Pancreas (tissue), 10 donors: ENCODE measurements at regions not wholly inside any gene's neighbourhood (a gene's known extent, or its start where the extent isn't known, plus 50 kb on each side); places are given as distances from the start of the nearest gene placed in this dataset.
A peak's percentile ranks its signal among the peaks of the same experiment; 100 is the strongest.

Source experiments
- ATAC-seq, 4 donors: fragments of 200-7000 bp; cut with Tn5 transposase; one replicate each; pipeline versions ENCODE4 v1.8.0 to v1.9.1; 2020; ENCODE audit warnings: mild to moderate bottlenecking in 4 of 4, moderate library complexity in 4 of 4
- DNase-seq, 6 donors: peaks; one replicate each; pipeline ENCODE4 v3.0.0-alpha.2; 2020
- FAIRE-seq: peaks from 2 replicates; lab custom pipeline; 2012; peaks lifted over from hg19 to GRCh38; lab: Jason Lieb, UNC
- H3K27ac ChIP-seq, 4 donors: fragments of 200-600 bp; sonication (generic); 1 replicate in 3 of 4; 2 replicates in 1 of 4; pipeline versions ENCODE4 v1.5.0 to v1.8.0; 2020
- H3K27me3 ChIP-seq, 4 donors: fragments of 200-600 bp; one replicate each; pipeline ENCODE4 v1.8.0; 2021
- H3K36me3 ChIP-seq, 3 donors: fragments of 200-600 bp; sonication (generic) in 1 of 3; one replicate each; pipeline versions ENCODE4 v1.5.0 to v1.8.0; 2020 to 2021
- H3K4me1 ChIP-seq, 3 donors: fragments of 200-600 bp; one replicate each; pipeline ENCODE4 v1.8.0; 2021
- H3K4me3 ChIP-seq, 4 donors: fragments of 200-600 bp; sonication (generic) in 2 of 4; one replicate each; pipeline versions ENCODE4 v1.5.0 to v1.8.0; 2020 to 2021
- H3K9me3 ChIP-seq, 4 donors: fragments of 200-600 bp; one replicate each; pipeline ENCODE4 v1.8.0; 2021
- CTCF ChIP-seq, 4 donors: fragments of 200-600 bp; sonication (generic) in 3 of 4; IDR thresholded peaks; one replicate each; pipeline versions ENCODE4 v1.5.0 to v1.8.0; 2021; ENCODE audit warnings: antibody characterized with exemption in 4 of 4
- WGBS, 2 donors: extraction: QIAGEN DNeasy Blood & Tissue Kit; methylation state at CpG; one replicate each; pipeline ENCODE4 v1.1.7; 2013; 5-methylcytosine and 5-hydroxymethylcytosine counted together
- intact Hi-C, 3 donors: fragments of 100-400 bp; cut with DNase I; formaldehyde crosslinking; loops; one replicate each; pipeline versions ENCODE4 v1.11.1 to v1.14.2; 2022
- donor health status: healthy with polysubstance abuse.
- donor health status: DM: no; HTN: no; CAD: no; lungs with moderate emphysema.
- donor health status: DM: no; HTN: no; CAD: no.
- donor health status: control.
- donor health status: control.
- donor health status: Bipolar disorder and iron deficiency.
- donor health status: DM: yes; HTN: yes; CAD: no.
- donor health status: DM: no; HTN: no; CAD: no.
- donor health status: DM: no; HTN: no; CAD: no.
- donor health status: DM: yes; HTN: yes; CAD: no.

GRCh38 chr2:48901416-48901815 lies 145.9 kb upstream of the LHCGR start:
- Histone ChIP-seq H3K27me3 (peaks cover 0 to 5% (median 0%) of the 10 kb centered on the region in 4 donors), H3K27ac (no peak overlapping the region), H3K36me3 (no peaks in the 10 kb centered on the region), H3K9me3 (no peaks in the 10 kb centered on the region), H3K4me3 (no peak overlapping the region), H3K4me1 (no peaks in the 10 kb centered on the region)
- WGBS, 2 donors, result 70 to 78% methylated on average over 2 of the region's 2 CpGs
- intact Hi-C loops, result no loop called here
- ATAC-seq, result no peak
- no peak for FAIRE-seq
- no peak for DNase-seq
- no peak for TF ChIP-seq CTCF (IDR thresholded peaks at IDR 0.05)

GRCh38 chr2:48901015-48901343 lies 145.5 kb upstream of the LHCGR start:
- no peaks in the 10 kb centered on the region for H3K9me3 ChIP-seq
- WGBS, 2 donors, result 34 to 39% methylated on average over 1 of the region's 1 CpG
- no peak for DNase-seq
- no peak overlapping the region for H3K4me3 ChIP-seq
- intact Hi-C loops, result no loop called here
- no peaks in the 10 kb centered on the region for H3K36me3 ChIP-seq
- TF ChIP-seq CTCF (IDR thresholded peaks at IDR 0.05), result no peak
- FAIRE-seq, result no peak
- no peak overlapping the region for H3K27ac ChIP-seq
- H3K4me1 ChIP-seq, result no peaks in the 10 kb centered on the region
- H3K27me3 ChIP-seq, result peaks cover 0 to 5% (median 0%) of the 10 kb centered on the region in 4 donors
- no peak for ATAC-seq

- H3K27me3 ChIP-seq, result peaks cover 0 to 5% (median 0%) of the 10 kb centered on the region in 4 donors
- no peak for TF ChIP-seq CTCF (IDR thresholded peaks at IDR 0.05)
- no peak overlapping the region for H3K4me3 ChIP-seq
- DNase-seq, result no peak
- H3K9me3 ChIP-seq, result no peaks in the 10 kb centered on the region
- FAIRE-seq, result no peak
- no peaks in the 10 kb centered on the region for H3K36me3 ChIP-seq
- intact Hi-C loops, result no loop called here
- H3K4me1 ChIP-seq, result no peaks in the 10 kb centered on the region
- peak in 1 of 4 donors; percentile 17 for ATAC-seq
- WGBS, 2 donors, result 34 to 42% methylated on average over 2 of the region's 2 CpGs
- H3K27ac ChIP-seq, result no peak overlapping the region
Measured at GRCh38 chr2:48900321-48901014, 144.9 kb upstream of the LHCGR start.

GRCh38 chr2:48896870-48897269 lies 141.3 kb upstream of the LHCGR start:
- Histone ChIP-seq H3K36me3 (no peaks in the 10 kb centered on the region), H3K27ac (no peak overlapping the region), H3K9me3 (no peaks in the 10 kb centered on the region), H3K4me3 (no peak overlapping the region), H3K4me1 (no peaks in the 10 kb centered on the region), H3K27me3 (no peaks in the 10 kb centered on the region)
- intact Hi-C loops, result no loop called here
- ATAC-seq, result no peak
- DNase-seq, result no peak
- no peak for FAIRE-seq
- TF ChIP-seq CTCF (IDR thresholded peaks at IDR 0.05), result no peak

GRCh38 chr2:48890454-48891131 lies 135.1 kb upstream of the LHCGR start:
- Histone ChIP-seq H3K27ac (no peak overlapping the region), H3K4me3 (no peak overlapping the region), H3K27me3 (no peaks in the 10 kb centered on the region), H3K36me3 (no peaks in the 10 kb centered on the region), H3K9me3 (no peaks in the 10 kb centered on the region), H3K4me1 (no peaks in the 10 kb centered on the region)
- intact Hi-C loops, result no loop called here
- no peak for DNase-seq
- no peak for ATAC-seq
- FAIRE-seq, result no peak
- 69 to 80% methylated on average over 3 of the region's 3 CpGs for WGBS, 2 donors
- no peak for TF ChIP-seq CTCF (IDR thresholded peaks at IDR 0.05)
